CD4-positive, alpha-beta T cell treated with Interleukin-17A for 1 hour (primary cell): ENCODE measurements at regions not wholly inside any gene's neighbourhood (a gene's known extent, or its start where the extent isn't known, plus 50 kb on each side); places are given as distances from the start of the nearest gene placed in this dataset.

Experiments
- DNase-seq: peaks from one replicate; pipeline ENCODE4 v3.0.0-alpha.2; 2020

- DNase-seq = no peak
Measured at GRCh38 chr2:104049438-104049837, 804.5 kb upstream of the POU3F3 start.

GRCh38 chr2:104049981-104050380, 803.9 kb upstream of the POU3F3 start:
- DNase-seq = no peak

GRCh38 chr2:104050656-104051242, 803.2 kb upstream of the POU3F3 start:
- no peak for DNase-seq

GRCh38 chr2:104051766-104052165, 802.1 kb upstream of the POU3F3 start:
- no peak for DNase-seq

- DNase-seq = no peak
Measured at GRCh38 chr2:104052356-104052755, 801.6 kb upstream of the POU3F3 start.

GRCh38 chr2:104056451-104056850, 797.5 kb upstream of the POU3F3 start:
- no peak for DNase-seq

GRCh38 chr2:104068665-104069064, 785.2 kb upstream of the POU3F3 start:
- DNase-seq = no peak

- no peak for DNase-seq
Measured at GRCh38 chr2:104077573-104077972, 776.3 kb upstream of the POU3F3 start.

GRCh38 chr2:104078431-104079157, 775.3 kb upstream of the POU3F3 start:
- DNase-seq = no peak

- DNase-seq = no peak
Measured at GRCh38 chr2:104088745-104089144, 765.2 kb upstream of the POU3F3 start.

GRCh38 chr2:104090407-104090806, 763.5 kb upstream of the POU3F3 start:
- no peak for DNase-seq

GRCh38 chr2:104091894-104092293, 762.0 kb upstream of the POU3F3 start:
- DNase-seq = no peak

GRCh38 chr2:104092886-104093285, 761.0 kb upstream of the POU3F3 start:
- DNase-seq = no peak

- DNase-seq = no peak
Measured at GRCh38 chr2:104102615-104103014, 751.3 kb upstream of the POU3F3 start.

- no peak for DNase-seq
Measured at GRCh38 chr2:104109356-104109755, 744.6 kb upstream of the POU3F3 start.

GRCh38 chr2:104118889-104119288, 735.0 kb upstream of the POU3F3 start:
- no peak for DNase-seq

- DNase-seq = no peak
Measured at GRCh38 chr2:104120171-104120570, 733.7 kb upstream of the POU3F3 start.

GRCh38 chr2:104125096-104125495, 728.8 kb upstream of the POU3F3 start:
- DNase-seq = no peak

GRCh38 chr2:104127049-104127770, 726.7 kb upstream of the POU3F3 start:
- no peak for DNase-seq

GRCh38 chr2:104140361-104140760, 713.6 kb upstream of the POU3F3 start:
- no peak for DNase-seq

- no peak for DNase-seq
Measured at GRCh38 chr2:104158191-104158590, 695.7 kb upstream of the POU3F3 start.

GRCh38 chr2:104163611-104164130, 690.2 kb upstream of the POU3F3 start:
- DNase-seq = no peak

GRCh38 chr2:104164721-104165252, 689.1 kb upstream of the POU3F3 start:
- no peak for DNase-seq

GRCh38 chr2:104177179-104177578, 676.7 kb upstream of the POU3F3 start:
- DNase-seq = no peak
